ENCODE measurements at regions not wholly inside any gene's neighbourhood (a gene's known extent, or its start where the extent isn't known, plus 50 kb on each side); places are given as distances from the start of the nearest gene placed in this dataset.

GRCh38 chr5:98605426-98605825, 168.0 kb upstream of the RGMB start:
- Histone ChIP-seq H3K9ac (ENCODE audit: low read depth, low read length) (no peak overlapping the region), H3K4me3 (ENCODE audit: low read length) (no peak overlapping the region), H3K9me3 (ENCODE audit: insufficient read depth, low read depth, low read length) (peaks cover 6% of the 10 kb centered on the region; the same call in 1 of the 2 replicates), H3K27ac (ENCODE audit: low read depth, low read length) (no peak overlapping the region; the same call in 1 of the 2 replicates), H3K27me3 (ENCODE audit: insufficient read depth, low read length) (no peaks in the 10 kb centered on the region), H3K36me3 (ENCODE audit: insufficient read depth, low read length) (no peaks in the 10 kb centered on the region), H3K4me1 (ENCODE audit: insufficient read depth, low read length) (0 out of 2 replicates have a peak, but pooled peaks cover 3% of the 10 kb centered on the region)
- 100% methylated on average over 1 of the region's 1 CpG for WGBS

GRCh38 chr5:98606961-98607360, 166.5 kb upstream of the RGMB start:
- H3K4me1 ChIP-seq (ENCODE audit: insufficient read depth, low read length) = 0 out of 2 replicates have a peak, but pooled peaks cover 3% of the 10 kb centered on the region
- H3K36me3 ChIP-seq (ENCODE audit: insufficient read depth, low read length) = no peaks in the 10 kb centered on the region
- no peaks in the 10 kb centered on the region for H3K9me3 ChIP-seq (ENCODE audit: insufficient read depth, low read depth, low read length)
- no peaks in the 10 kb centered on the region for H3K27me3 ChIP-seq (ENCODE audit: insufficient read depth, low read length)
- H3K4me3 ChIP-seq (ENCODE audit: low read length) = no peak overlapping the region
- WGBS = 97% methylated on average over 1 of the region's 2 CpGs
- H3K27ac ChIP-seq (ENCODE audit: low read depth, low read length) = no peak overlapping the region
- no peak overlapping the region for H3K9ac ChIP-seq (ENCODE audit: low read depth, low read length)

GRCh38 chr5:98608052-98608451, 165.4 kb upstream of the RGMB start:
- no peaks in the 10 kb centered on the region for H3K9me3 ChIP-seq (ENCODE audit: insufficient read depth, low read depth, low read length)
- 0 out of 2 replicates have a peak, but pooled peaks cover 3% of the 10 kb centered on the region for H3K4me1 ChIP-seq (ENCODE audit: insufficient read depth, low read length)
- 89% methylated on average over 3 of the region's 3 CpGs for WGBS
- no peaks in the 10 kb centered on the region for H3K27me3 ChIP-seq (ENCODE audit: insufficient read depth, low read length)
- no peak overlapping the region for H3K27ac ChIP-seq (ENCODE audit: low read depth, low read length)
- H3K4me3 ChIP-seq (ENCODE audit: low read length) = no peak overlapping the region
- H3K36me3 ChIP-seq (ENCODE audit: insufficient read depth, low read length) = no peaks in the 10 kb centered on the region
- H3K9ac ChIP-seq (ENCODE audit: low read depth, low read length) = no peak overlapping the region

- H3K27me3 ChIP-seq (ENCODE audit: insufficient read depth, low read length) = no peaks in the 10 kb centered on the region
- H3K4me3 ChIP-seq (ENCODE audit: low read length) = no peak overlapping the region
- no peaks in the 10 kb centered on the region for H3K9me3 ChIP-seq (ENCODE audit: insufficient read depth, low read depth, low read length)
- no peak overlapping the region for H3K9ac ChIP-seq (ENCODE audit: low read depth, low read length)
- H3K36me3 ChIP-seq (ENCODE audit: insufficient read depth, low read length) = no peaks in the 10 kb centered on the region
- no peak overlapping the region for H3K27ac ChIP-seq (ENCODE audit: low read depth, low read length)
- H3K4me1 ChIP-seq (ENCODE audit: insufficient read depth, low read length) = peaks cover 8% of the 10 kb centered on the region; the same call in 1 of the 2 replicates
- WGBS = 91% methylated on average over 1 of the region's 1 CpG
Measured at GRCh38 chr5:98614341-98614740, 159.1 kb upstream of the RGMB start.

GRCh38 chr5:98621821-98622220, 151.6 kb upstream of the RGMB start:
- Histone ChIP-seq H3K36me3 (ENCODE audit: insufficient read depth, low read length) (no peaks in the 10 kb centered on the region), H3K4me3 (ENCODE audit: low read length) (no peak overlapping the region), H3K9ac (ENCODE audit: low read depth, low read length) (no peak overlapping the region), H3K4me1 (ENCODE audit: insufficient read depth, low read length) (no peaks in the 10 kb centered on the region), H3K9me3 (ENCODE audit: insufficient read depth, low read depth, low read length) (no peaks in the 10 kb centered on the region), H3K27me3 (ENCODE audit: insufficient read depth, low read length) (no peaks in the 10 kb centered on the region), H3K27ac (ENCODE audit: low read depth, low read length) (no peak overlapping the region)
- 96% methylated on average over 6 of the region's 7 CpGs for WGBS

GRCh38 chr5:98624145-98624880, 149.2 kb upstream of the RGMB start:
- Histone ChIP-seq H3K27ac (ENCODE audit: low read depth, low read length) (no peak overlapping the region), H3K27me3 (ENCODE audit: insufficient read depth, low read length) (no peaks in the 10 kb centered on the region), H3K4me3 (ENCODE audit: low read length) (no peak overlapping the region), H3K9me3 (ENCODE audit: insufficient read depth, low read depth, low read length) (no peaks in the 10 kb centered on the region; the same call in 1 of the 2 replicates), H3K9ac (ENCODE audit: low read depth, low read length) (no peak overlapping the region), H3K36me3 (ENCODE audit: insufficient read depth, low read length) (no peaks in the 10 kb centered on the region), H3K4me1 (ENCODE audit: insufficient read depth, low read length) (no peaks in the 10 kb centered on the region)
- WGBS = 89% methylated on average over 2 of the region's 3 CpGs

GRCh38 chr5:98627121-98627520, 146.3 kb upstream of the RGMB start:
- Histone ChIP-seq H3K27me3 (ENCODE audit: insufficient read depth, low read length) (no peaks in the 10 kb centered on the region), H3K36me3 (ENCODE audit: insufficient read depth, low read length) (no peaks in the 10 kb centered on the region), H3K4me3 (ENCODE audit: low read length) (no peak overlapping the region), H3K27ac (ENCODE audit: low read depth, low read length) (no peak overlapping the region), H3K9me3 (ENCODE audit: insufficient read depth, low read depth, low read length) (no peaks in the 10 kb centered on the region; the same call in 1 of the 2 replicates), H3K4me1 (ENCODE audit: insufficient read depth, low read length) (no peaks in the 10 kb centered on the region), H3K9ac (ENCODE audit: low read depth, low read length) (no peak overlapping the region)
- WGBS = 95% methylated on average over 2 of the region's 3 CpGs

GRCh38 chr5:98630621-98631020, 142.8 kb upstream of the RGMB start:
- H3K27me3 ChIP-seq (ENCODE audit: insufficient read depth, low read length) = no peaks in the 10 kb centered on the region
- no peaks in the 10 kb centered on the region; the same call in 1 of the 2 replicates for H3K9me3 ChIP-seq (ENCODE audit: insufficient read depth, low read depth, low read length)
- WGBS = 100% methylated on average over 1 of the region's 1 CpG
- no peaks in the 10 kb centered on the region for H3K36me3 ChIP-seq (ENCODE audit: insufficient read depth, low read length)
- H3K27ac ChIP-seq (ENCODE audit: low read depth, low read length) = no peak overlapping the region
- H3K4me1 ChIP-seq (ENCODE audit: insufficient read depth, low read length) = peaks cover 9% of the 10 kb centered on the region
- H3K9ac ChIP-seq (ENCODE audit: low read depth, low read length) = no peak overlapping the region
- no peak overlapping the region for H3K4me3 ChIP-seq (ENCODE audit: low read length)

- Histone ChIP-seq H3K27ac (ENCODE audit: low read depth, low read length) (no peak overlapping the region), H3K9ac (ENCODE audit: low read depth, low read length) (no peak overlapping the region), H3K4me1 (ENCODE audit: insufficient read depth, low read length) (peaks cover 14% of the 10 kb centered on the region), H3K36me3 (ENCODE audit: insufficient read depth, low read length) (no peaks in the 10 kb centered on the region), H3K9me3 (ENCODE audit: insufficient read depth, low read depth, low read length) (no peaks in the 10 kb centered on the region; the same call in 1 of the 2 replicates), H3K27me3 (ENCODE audit: insufficient read depth, low read length) (no peaks in the 10 kb centered on the region), H3K4me3 (ENCODE audit: low read length) (no peak overlapping the region)
- WGBS = 100% methylated on average over 1 of the region's 1 CpG
Measured at GRCh38 chr5:98631311-98632054, 142.0 kb upstream of the RGMB start.

- no peaks in the 10 kb centered on the region for H3K27me3 ChIP-seq (ENCODE audit: insufficient read depth, low read length)
- H3K4me1 ChIP-seq (ENCODE audit: insufficient read depth, low read length) = peaks cover 33% of the 10 kb centered on the region
- no peaks in the 10 kb centered on the region for H3K36me3 ChIP-seq (ENCODE audit: insufficient read depth, low read length)
- no peak overlapping the region for H3K9ac ChIP-seq (ENCODE audit: low read depth, low read length)
- H3K27ac ChIP-seq (ENCODE audit: low read depth, low read length) = peak overlapping the region; percentile 3; the same call in 1 of the 2 replicates
- 81% methylated on average over 3 of the region's 3 CpGs for WGBS
- no peak overlapping the region for H3K4me3 ChIP-seq (ENCODE audit: low read length)
- no peaks in the 10 kb centered on the region for H3K9me3 ChIP-seq (ENCODE audit: insufficient read depth, low read depth, low read length)
Measured at GRCh38 chr5:98635656-98636055, 137.8 kb upstream of the RGMB start.

- Histone ChIP-seq H3K4me3 (ENCODE audit: low read length) (no peak overlapping the region), H3K9ac (ENCODE audit: low read depth, low read length) (no peak overlapping the region), H3K4me1 (ENCODE audit: insufficient read depth, low read length) (peaks cover 39% of the 10 kb centered on the region), H3K9me3 (ENCODE audit: insufficient read depth, low read depth, low read length) (no peaks in the 10 kb centered on the region), H3K27ac (ENCODE audit: low read depth, low read length) (no peak overlapping the region), H3K36me3 (ENCODE audit: insufficient read depth, low read length) (no peaks in the 10 kb centered on the region), H3K27me3 (ENCODE audit: insufficient read depth, low read length) (no peaks in the 10 kb centered on the region)
- no CpG with 5 or more reads among the region's 1 CpG for WGBS
Measured at GRCh38 chr5:98637116-98637515, 136.3 kb upstream of the RGMB start.
